Brain pericyte (primary cell): ENCODE measurements at regions not wholly inside any gene's neighbourhood (a gene's known extent, or its start where the extent isn't known, plus 50 kb on each side); places are given as distances from the start of the nearest gene placed in this dataset.

Source experiments
- DNase-seq: peaks from one replicate; pipeline ENCODE4 v3.0.0-alpha.2; 2012; ENCODE audit warnings: low read depth, low spot score

DNA sequence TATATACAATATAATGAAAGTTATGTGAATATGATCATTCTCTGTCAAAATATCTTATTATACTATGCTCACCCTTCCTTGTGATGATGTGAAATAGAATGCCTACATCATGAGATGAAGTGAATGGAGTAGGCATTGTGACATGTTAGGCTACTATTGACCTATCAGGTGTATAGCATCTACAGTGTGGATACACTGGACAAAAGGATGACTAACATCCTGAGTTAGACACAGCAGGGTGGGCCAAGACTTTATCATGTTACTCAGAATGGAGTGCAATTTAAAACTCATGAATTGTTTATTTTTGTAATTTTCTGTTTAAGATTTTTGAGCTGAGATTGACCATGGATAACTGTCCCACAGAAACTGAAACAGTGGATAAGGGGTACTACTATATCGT, 53.4 kb upstream of the NAV3 start:
- DNase-seq: no peak

- DNase-seq: no peak
Measured at GRCh38 chr12:77774761-77775160, 55.9 kb upstream of the NAV3 start.

- no peak for DNase-seq
Measured at GRCh38 chr12:77772676-77773298, 57.9 kb upstream of the NAV3 start.

DNA sequence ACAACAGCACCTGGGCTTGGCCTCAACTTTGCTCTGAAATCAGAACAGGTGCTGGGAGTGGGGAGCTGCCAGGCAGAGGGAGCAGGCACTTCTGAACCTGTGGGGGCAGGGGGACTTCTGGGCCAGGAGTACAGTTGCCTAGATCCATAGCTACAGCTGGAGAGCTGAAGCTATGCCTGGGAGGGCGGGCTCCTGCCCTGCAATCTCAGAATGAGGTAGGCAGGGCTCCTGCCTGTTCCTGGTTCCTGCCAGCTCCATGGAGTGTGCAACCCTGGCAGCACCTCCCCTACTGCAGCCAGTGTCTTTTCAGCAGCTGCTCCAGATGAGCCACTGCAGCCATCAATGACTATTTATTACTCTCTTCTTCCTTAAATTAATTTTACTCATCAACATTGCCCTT, 62.1 kb upstream of the NAV3 start:
- no peak for DNase-seq

DNA sequence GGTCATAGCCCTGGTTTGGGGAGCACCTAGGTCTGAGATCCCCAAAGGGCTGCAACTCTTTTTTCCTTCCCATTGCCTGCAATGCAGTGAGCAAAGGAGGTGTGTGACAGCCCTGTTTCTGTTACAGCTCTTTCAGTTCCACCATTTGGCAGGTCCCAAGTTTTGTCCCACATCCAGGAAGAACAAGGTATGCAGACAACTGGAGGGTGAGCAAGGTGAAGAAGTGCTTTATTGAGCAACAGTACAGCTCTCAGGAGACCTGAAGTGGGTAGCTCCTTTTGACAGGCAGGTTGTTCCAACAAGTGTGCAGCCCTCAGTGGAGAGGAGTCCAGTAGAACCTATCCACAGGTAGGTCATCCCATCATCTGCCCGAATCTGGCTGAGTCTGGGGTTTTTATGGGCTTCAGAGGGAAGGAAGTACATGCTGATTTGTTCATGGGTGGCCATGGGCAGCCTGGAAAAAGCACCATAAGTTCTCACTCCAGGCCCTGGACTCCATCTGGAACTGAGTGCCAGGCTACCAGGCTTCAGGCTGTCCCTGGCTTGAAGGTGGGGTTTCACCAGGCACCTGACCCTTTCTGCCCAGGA, 62.8 kb upstream of the NAV3 start:
- no peak for DNase-seq

- DNase-seq: no peak
Measured at GRCh38 chr12:77767335-77767734, 63.4 kb upstream of the NAV3 start.

DNA sequence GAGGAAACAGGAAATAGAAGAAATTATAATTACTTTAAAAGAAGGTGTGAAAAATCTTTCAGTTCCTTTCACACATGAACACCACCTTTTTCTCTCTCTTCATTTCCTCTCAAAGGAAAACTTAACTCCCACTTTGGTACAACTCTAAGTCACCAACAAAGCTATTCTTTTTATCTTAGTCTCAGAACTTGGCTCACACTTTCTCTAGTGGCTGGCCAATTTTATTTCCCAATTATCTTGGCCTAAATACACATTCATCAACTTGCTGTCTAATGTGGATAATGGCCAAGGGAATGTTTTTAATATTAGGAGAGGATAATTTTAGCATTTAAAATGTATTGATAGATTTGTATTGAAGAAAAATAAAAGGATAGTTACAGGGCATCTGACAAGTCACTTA, 64.5 kb upstream of the NAV3 start:
- DNase-seq: no peak

DNA sequence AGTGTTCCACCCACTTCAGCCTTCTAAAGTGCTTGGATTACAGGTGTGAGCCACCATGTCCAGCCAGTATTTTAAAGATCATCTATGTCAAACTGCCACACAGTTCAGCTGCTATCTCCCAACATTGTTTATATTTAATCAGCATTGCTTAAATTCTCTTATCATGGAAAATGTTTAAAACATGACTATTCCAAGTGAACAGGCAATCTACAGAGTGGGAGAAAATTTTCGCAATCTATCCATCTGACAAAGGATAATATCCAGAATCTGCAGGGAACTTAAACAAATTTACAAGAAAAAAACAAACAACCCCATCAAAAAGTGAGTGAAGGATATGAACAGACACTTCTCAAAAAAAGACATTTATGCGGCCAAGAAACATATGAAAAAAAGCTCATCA, 69.4 kb upstream of the NAV3 start:
- DNase-seq: no peak

DNA sequence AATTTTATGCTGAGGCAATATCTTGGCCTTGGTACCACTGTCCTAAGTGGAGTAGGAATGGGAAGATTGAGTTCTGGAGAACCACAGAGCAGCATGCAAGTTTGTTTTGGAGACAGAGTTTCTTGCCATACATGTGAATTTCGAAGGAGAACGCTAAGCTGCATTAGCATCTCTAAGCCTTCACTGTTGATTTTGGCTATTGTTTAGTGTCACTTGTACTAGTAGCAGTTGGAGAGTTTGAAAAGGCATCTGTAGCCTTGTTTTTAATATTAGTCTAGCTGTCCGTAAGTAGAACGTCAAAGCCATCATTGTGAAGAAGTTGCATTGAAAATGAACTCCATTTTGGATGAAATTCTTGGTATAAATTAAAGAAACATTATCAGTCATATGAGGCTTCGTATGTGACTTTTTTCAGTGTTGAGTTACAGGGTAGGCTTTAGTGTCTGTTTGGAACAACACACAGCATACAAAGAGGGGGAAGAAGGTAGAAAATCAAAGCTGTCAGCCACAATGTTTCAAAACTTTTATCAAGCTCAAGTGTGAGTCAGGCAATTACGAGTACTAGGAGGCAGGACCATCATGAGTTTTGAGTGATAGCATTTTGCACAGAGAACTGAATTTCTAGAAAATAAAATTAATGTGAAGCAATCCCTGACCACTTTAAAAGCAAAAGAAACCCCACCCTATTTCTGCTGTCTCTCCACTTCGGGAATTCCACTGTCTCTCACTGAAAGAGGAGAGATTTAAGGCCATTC, 70.2 kb upstream of the NAV3 start:
- no peak for DNase-seq

- no peak for DNase-seq
Measured at GRCh38 chr12:77754086-77754485, 76.6 kb upstream of the NAV3 start.

GRCh38 chr12:77751939-77752338, 78.8 kb upstream of the NAV3 start:
- peak; percentile 30 for DNase-seq

- DNase-seq: no peak
Measured at GRCh38 chr12:77746096-77746495, 84.6 kb upstream of the NAV3 start.

DNA sequence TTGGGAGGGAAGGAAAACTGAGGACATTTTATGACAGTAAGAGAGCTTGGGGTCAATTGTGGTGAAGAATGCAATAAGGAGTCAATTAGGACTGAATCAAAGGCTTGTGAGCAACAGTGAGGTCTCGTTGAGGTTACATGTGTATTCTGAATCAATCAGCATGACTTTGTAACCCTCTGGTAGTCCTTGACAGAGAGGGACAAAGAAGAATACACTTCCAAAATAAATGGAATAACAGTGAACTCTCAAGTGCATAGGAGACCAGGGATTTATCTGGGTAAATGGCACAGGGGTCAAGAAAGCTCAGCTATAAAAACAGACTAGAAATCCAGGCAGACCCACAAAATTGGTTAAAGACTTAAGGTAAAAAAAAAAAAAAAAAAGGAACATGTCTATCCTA, 85.1 kb upstream of the NAV3 start:
- DNase-seq: no peak

- DNase-seq: no peak
Measured at GRCh38 chr12:77742631-77743030, 88.1 kb upstream of the NAV3 start.

GRCh38 chr12:77741974-77742517, 88.6 kb upstream of the NAV3 start:
- DNase-seq: no peak

- no peak for DNase-seq
Measured at GRCh38 chr12:77736219-77736965, 94.3 kb upstream of the NAV3 start.

DNA sequence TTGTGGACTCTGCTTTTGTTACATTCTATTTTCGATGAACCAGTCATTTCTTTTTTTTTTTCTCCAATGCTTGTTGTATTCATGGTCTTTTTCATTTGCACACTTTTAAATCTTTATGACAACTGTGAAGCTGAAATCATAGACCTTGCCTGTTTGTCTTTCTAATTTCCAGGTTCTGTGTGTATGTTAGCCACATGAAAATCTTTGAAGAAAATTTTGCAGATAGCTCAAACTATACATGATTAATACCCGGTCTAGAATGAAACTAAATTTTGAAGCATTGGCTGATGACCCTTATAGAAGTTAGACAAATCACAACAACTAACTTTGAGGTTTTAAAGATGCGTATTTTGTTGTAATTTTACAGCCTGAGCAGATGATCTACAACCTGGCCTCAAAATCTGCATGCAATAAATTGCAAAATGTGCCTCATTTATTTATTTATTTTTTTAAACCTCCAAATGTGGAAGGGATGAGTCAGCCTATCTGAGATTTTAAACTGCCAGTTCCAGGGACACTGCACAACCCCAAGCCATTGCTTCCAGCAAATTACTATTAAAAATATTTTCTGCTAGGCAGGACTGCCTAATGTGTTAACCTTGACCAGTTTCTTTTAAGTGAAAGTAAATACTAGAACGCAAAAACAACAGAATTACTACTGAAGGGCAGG, 96.3 kb upstream of the NAV3 start:
- no peak for DNase-seq

GRCh38 chr12:77728018-77728417, 102.7 kb upstream of the NAV3 start:
- DNase-seq: no peak

- DNase-seq: no peak
Measured at GRCh38 chr12:77727442-77728001, 103.2 kb upstream of the NAV3 start.

GRCh38 chr12:77725611-77726010, 105.1 kb upstream of the NAV3 start:
- DNase-seq: no peak

DNA sequence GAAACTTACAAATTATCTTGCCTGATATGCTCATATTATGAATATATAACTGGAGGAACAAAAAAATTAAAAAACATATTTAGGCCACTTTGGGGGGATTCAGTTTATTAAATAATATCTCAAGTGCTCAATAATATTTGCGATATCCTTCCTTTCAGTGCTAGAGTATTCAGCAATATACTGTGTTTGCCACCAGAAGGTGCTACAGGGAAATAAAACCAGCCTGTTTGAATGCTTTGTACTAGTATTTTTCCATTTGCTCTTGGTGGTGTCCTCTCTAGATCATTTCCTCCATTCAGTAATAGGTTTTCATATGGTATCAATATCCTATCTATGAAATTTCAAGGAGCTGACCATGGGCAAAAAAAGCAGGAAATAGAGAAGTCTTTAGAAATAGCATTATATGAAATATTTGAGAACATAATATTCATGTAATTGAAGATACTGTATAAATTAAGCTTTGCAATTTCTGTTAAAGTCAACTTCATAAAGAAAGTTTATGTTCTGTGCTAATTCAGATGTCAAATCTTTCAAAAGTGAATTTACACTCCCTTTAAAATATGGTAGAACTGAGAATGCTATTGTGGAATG, 106.2 kb upstream of the NAV3 start:
- no peak for DNase-seq
